GM23338 (cell line): ENCODE measurements at regions not wholly inside any gene's neighbourhood (a gene's known extent, or its start where the extent isn't known, plus 50 kb on each side); places are given as distances from the start of the nearest gene placed in this dataset.
A peak's percentile ranks its signal among the peaks of the same experiment; 100 is the strongest.

Source experiments
- ATAC-seq: fragments of 200-7000 bp; cut with Tn5 transposase; 3 replicates; pipeline ENCODE4 v1.9.1; 2020
- DNase-seq: peaks from one replicate; pipeline ENCODE4 v3.0.0-alpha.2; 2015; ENCODE audit warnings: low spot score
- H2AFZ ChIP-seq: fragments of 200-600 bp; sonication (generic); 2 replicates; pipeline ENCODE4 v1.8.0; 2016; ENCODE audit warnings: antibody characterized with exemption, mild to moderate bottlenecking, moderate library complexity
- H3F3A ChIP-seq: fragments of 200-600 bp; sonication (generic); replicated peaks from 2 replicates; pipeline ENCODE4 v1.8.0; 2017; ENCODE audit warnings: antibody characterized with exemption, mixed run types, low read depth
- H3K27ac ChIP-seq: fragments of 200-600 bp; sonication (generic); 2 replicates; pipeline ENCODE4 v1.6.1; 2016; ENCODE audit warnings: low read depth
- H3K27me3 ChIP-seq: fragments of 200-600 bp; sonication (generic); 2 replicates; pipeline ENCODE4 v1.8.0; 2016; ENCODE audit warnings: mild to moderate bottlenecking, mixed run types, moderate library complexity; ENCODE audit not compliant: insufficient read depth
- H3K36me3 ChIP-seq: fragments of 200-600 bp; sonication (generic); 2 replicates; pipeline ENCODE4 v1.8.0; 2016; ENCODE audit warnings: mild to moderate bottlenecking; ENCODE audit not compliant: insufficient read depth
- H3K4me1 ChIP-seq: fragments of 200-600 bp; sonication (generic); 2 replicates; pipeline ENCODE4 v1.8.0; 2016; ENCODE audit warnings: mild to moderate bottlenecking, moderate library complexity; ENCODE audit not compliant: insufficient read depth
- H3K4me2 ChIP-seq: fragments of 200-600 bp; sonication (generic); 2 replicates; pipeline ENCODE4 v1.7.1; 2017; ENCODE audit warnings: mixed run types
- H3K4me3 ChIP-seq: fragments of 200-600 bp; sonication (generic); 2 replicates; pipeline ENCODE4 v1.6.1; 2016; ENCODE audit warnings: mixed run types
- H3K79me2 ChIP-seq: fragments of 200-600 bp; sonication (generic); replicated peaks from 2 replicates; pipeline ENCODE4 v1.8.0; 2017; ENCODE audit warnings: mild to moderate bottlenecking; ENCODE audit not compliant: insufficient read depth
- H3K9me2 ChIP-seq: fragments of 200-600 bp; sonication (generic); 2 replicates; pipeline ENCODE4 v1.8.0; 2017; ENCODE audit not compliant: insufficient read depth
- H4K20me1 ChIP-seq: fragments of 200-600 bp; sonication (generic); replicated peaks from 2 replicates; pipeline ENCODE4 v1.8.0; 2017; ENCODE audit warnings: mild to moderate bottlenecking; ENCODE audit not compliant: insufficient read depth
- H3K27ac Mint-ChIP-seq: 2 replicates; pipeline ENCODE4 v1.8.0; 2020; ENCODE audit warnings: inconsistent platforms, mild to moderate bottlenecking, moderate library complexity, mixed read lengths
- H3K27me3 Mint-ChIP-seq: 3 replicates; pipeline ENCODE4 v1.8.0; 2022; ENCODE audit warnings: low read depth, mild to moderate bottlenecking, moderate library complexity, mixed read lengths, inconsistent platforms; ENCODE audit not compliant: insufficient read depth, poor library complexity
- H3K36me3 Mint-ChIP-seq: 3 replicates; pipeline ENCODE4 v1.8.0; 2021; ENCODE audit warnings: low read depth, mild to moderate bottlenecking, inconsistent platforms, moderate library complexity, mixed read lengths
- H3K4me1 Mint-ChIP-seq: 3 replicates; pipeline ENCODE4 v1.8.0; 2020; ENCODE audit warnings: mild to moderate bottlenecking, inconsistent platforms, mixed read lengths
- H3K4me3 Mint-ChIP-seq: 3 replicates; pipeline ENCODE4 v1.8.0; 2021; ENCODE audit warnings: moderate library complexity, mild to moderate bottlenecking, inconsistent platforms, mixed read lengths
- H3K9me3 Mint-ChIP-seq: 3 replicates; pipeline ENCODE4 v1.8.0; 2020; ENCODE audit warnings: moderate library complexity, mild to moderate bottlenecking, inconsistent platforms, mixed read lengths
- CREB1 ChIP-seq: fragments of 250-450 bp; sonication (Bioruptor Pico); IDR thresholded peaks from 2 replicates; pipeline ENCODE4 v1.5.0; 2020; ENCODE audit warnings: low read depth, mild to moderate bottlenecking, moderate library complexity
- ETS1 ChIP-seq: IDR thresholded peaks from 2 replicates; pipeline ENCODE4 v1.6.1; 2016; ENCODE audit warnings: antibody characterized with exemption
- EZH2 ChIP-seq: fragments of 200-600 bp; sonication (generic); IDR thresholded peaks from one replicate; pipeline ENCODE4 v1.8.0; 2017; ENCODE audit warnings: antibody characterized with exemption, mild to moderate bottlenecking, low read depth; ENCODE audit not compliant: unreplicated experiment
- EZH2phosphoT487 ChIP-seq: fragments of 200-600 bp; sonication (generic); IDR thresholded peaks from one replicate; pipeline ENCODE4 v1.8.1; 2018; ENCODE audit warnings: antibody characterized with exemption; ENCODE audit not compliant: unreplicated experiment
- NANOG ChIP-seq: IDR thresholded peaks from 2 replicates; pipeline ENCODE4 v1.6.1; 2016; ENCODE audit warnings: antibody characterized with exemption, borderline replicate concordance
- POLR2AphosphoS5 ChIP-seq: IDR thresholded peaks from 2 replicates; pipeline ENCODE4 v1.6.1; 2016; ENCODE audit warnings: antibody characterized with exemption, low read depth
- REST ChIP-seq: IDR thresholded peaks from one replicate; pipeline ENCODE4 v1.6.1; 2018; ENCODE audit warnings: antibody characterized with exemption; ENCODE audit not compliant: unreplicated experiment
- STAT1 ChIP-seq: IDR thresholded peaks from one replicate; pipeline ENCODE4 v1.6.1; 2016; ENCODE audit warnings: antibody characterized with exemption; ENCODE audit not compliant: unreplicated experiment
- ZNF114 ChIP-seq: fragments of 250-450 bp; sonication (Bioruptor Pico); IDR thresholded peaks from 2 replicates; pipeline ENCODE4 v1.5.0; 2020; ENCODE audit warnings: mild to moderate bottlenecking, moderate library complexity
- ZNF331 ChIP-seq: fragments of 250-450 bp; sonication (Bioruptor Pico); IDR thresholded peaks from 2 replicates; pipeline ENCODE4 v1.5.0; 2020; ENCODE audit warnings: low read depth, mild to moderate bottlenecking, moderate library complexity
- ZNF462 ChIP-seq: fragments of 250-450 bp; sonication (Bioruptor Pico); IDR thresholded peaks from 2 replicates; pipeline ENCODE4 v1.5.0; 2020; ENCODE audit warnings: mild to moderate bottlenecking, moderate library complexity
- TF ChIP-seq, protein P1 (sequence below), 2 experiments: fragments of 200-600 bp in 1 of 2; sonication (generic) in 1 of 2; conservative IDR thresholded peaks; 2 replicates each; pipeline versions ENCODE4 v1.5.1 to v1.6.1; 2016 to 2017; ENCODE audit warnings: antibody characterized with exemption in 2 of 2, low read depth in 2 of 2, mild to moderate bottlenecking in 2 of 2, moderate library complexity in 1 of 2

GRCh38 chr4:123495530-123495929 is 98.9 kb downstream of the SPRY1 start (continued):
- TF ChIP-seq STAT1 (no peak), ETS1 (no peak), ZNF114 (no peak)

DNA sequence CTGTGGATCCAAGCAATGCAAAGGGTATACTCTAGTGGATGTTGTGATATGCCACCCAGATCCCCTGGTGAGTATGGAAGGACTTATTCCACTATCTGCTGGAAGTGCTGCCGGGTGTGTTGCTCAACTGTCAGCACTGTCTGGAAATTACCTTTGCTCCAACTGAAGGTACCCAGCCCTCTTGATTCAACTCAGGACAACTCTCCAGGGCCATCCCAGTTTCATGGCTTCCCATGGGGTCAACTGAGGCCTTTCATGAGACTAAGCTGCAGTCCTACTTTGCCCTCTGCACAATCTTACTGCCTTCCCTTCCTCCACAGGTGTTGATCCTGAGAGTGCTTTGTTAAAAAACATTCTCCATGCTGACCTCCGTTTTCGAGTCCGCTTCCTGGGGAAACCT is 99.8 kb downstream of the SPRY1 start:
- peaks cover 8% of the 10 kb centered on the region for H3K36me3 ChIP-seq
- ATAC-seq: no peak
- no peaks in the 10 kb centered on the region for H3K27me3 Mint-ChIP-seq
- peaks cover 22% of the 10 kb centered on the region for H3K9me2 ChIP-seq
- no peak overlapping the region for H3K27ac ChIP-seq
- H3K4me1 Mint-ChIP-seq: peaks cover 3% of the 10 kb centered on the region; the same call in 2 of the 3 replicates
- H3K4me2 ChIP-seq: no peak overlapping the region
- H3K27me3 ChIP-seq: no peaks in the 10 kb centered on the region
- peaks cover 19% of the 10 kb centered on the region for H3K9me3 Mint-ChIP-seq
- no peak overlapping the region for H3K4me3 ChIP-seq
- H3K4me1 ChIP-seq: no peaks in the 10 kb centered on the region
- H3K27ac Mint-ChIP-seq: no peak overlapping the region
- H3K79me2 ChIP-seq: no peaks in the 10 kb centered on the region
- H3K36me3 Mint-ChIP-seq: peaks cover 20% of the 10 kb centered on the region
- peak overlapping the region; percentile 43; the same call in 1 of the 2 replicates for H2AFZ ChIP-seq
- no peaks in the 10 kb centered on the region for H4K20me1 ChIP-seq
- H3F3A ChIP-seq: no peaks in the 10 kb centered on the region
- DNase-seq: no peak
- no peak overlapping the region for H3K4me3 Mint-ChIP-seq
- TF ChIP-seq POLR2AphosphoS5 (no peak), CREB1 (no peak), ETS1 (no peak), NANOG (no peak), ZNF331 (CRISPR knock-in tag) (no peak), ZNF114 (no peak), EZH2phosphoT487 (no peak), ZNF462 (no peak), EZH2 (no peak), REST (no peak), STAT1 (no peak)
- TF ChIP-seq, protein P1, sequence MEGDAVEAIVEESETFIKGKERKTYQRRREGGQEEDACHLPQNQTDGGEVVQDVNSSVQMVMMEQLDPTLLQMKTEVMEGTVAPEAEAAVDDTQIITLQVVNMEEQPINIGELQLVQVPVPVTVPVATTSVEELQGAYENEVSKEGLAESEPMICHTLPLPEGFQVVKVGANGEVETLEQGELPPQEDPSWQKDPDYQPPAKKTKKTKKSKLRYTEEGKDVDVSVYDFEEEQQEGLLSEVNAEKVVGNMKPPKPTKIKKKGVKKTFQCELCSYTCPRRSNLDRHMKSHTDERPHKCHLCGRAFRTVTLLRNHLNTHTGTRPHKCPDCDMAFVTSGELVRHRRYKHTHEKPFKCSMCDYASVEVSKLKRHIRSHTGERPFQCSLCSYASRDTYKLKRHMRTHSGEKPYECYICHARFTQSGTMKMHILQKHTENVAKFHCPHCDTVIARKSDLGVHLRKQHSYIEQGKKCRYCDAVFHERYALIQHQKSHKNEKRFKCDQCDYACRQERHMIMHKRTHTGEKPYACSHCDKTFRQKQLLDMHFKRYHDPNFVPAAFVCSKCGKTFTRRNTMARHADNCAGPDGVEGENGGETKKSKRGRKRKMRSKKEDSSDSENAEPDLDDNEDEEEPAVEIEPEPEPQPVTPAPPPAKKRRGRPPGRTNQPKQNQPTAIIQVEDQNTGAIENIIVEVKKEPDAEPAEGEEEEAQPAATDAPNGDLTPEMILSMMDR (conservative IDR thresholded peaks at IDR 0.05; ENCODE audit: low read depth in 2 of 2): no peak
